DOHH2 (cell line): ENCODE measurements at regions not wholly inside any gene's neighbourhood (a gene's known extent, or its start where the extent isn't known, plus 50 kb on each side); places are given as distances from the start of the nearest gene placed in this dataset.
"Not testable (repeated sequence)": the region's sequence is repeated elsewhere in the genome, so short reads cannot be mapped to it uniquely, and the experiment has no call there.

Experiments
- H3F3A ChIP-seq: fragments of 200-600 bp; sonication (generic), shearing (Covaris generic); 2 replicates; pipeline ENCODE4 v1.6.0; 2016; ENCODE audit warnings: antibody characterized with exemption, mild to moderate bottlenecking; ENCODE audit not compliant: control insufficient read depth, insufficient read depth
- H3K27ac ChIP-seq: fragments of 200-600 bp; sonication (generic); 2 replicates; pipeline ENCODE4 v1.5.1; 2014; ENCODE audit warnings: low read depth, mild to moderate bottlenecking, low read length, moderate library complexity
- H3K27me3 ChIP-seq: fragments of 200-600 bp; sonication (generic); 2 replicates; pipeline ENCODE4 v1.6.1; 2014; ENCODE audit warnings: mild to moderate bottlenecking, low read length, mixed read lengths; ENCODE audit not compliant: control insufficient read depth
- H3K36me3 ChIP-seq: fragments of 200-600 bp; sonication (generic); 2 replicates; pipeline ENCODE4 v1.6.1; 2014; ENCODE audit warnings: mild to moderate bottlenecking, low read length, moderate library complexity, mixed read lengths; ENCODE audit not compliant: control insufficient read depth
- H3K4me1 ChIP-seq: fragments of 200-600 bp; sonication (generic); 2 replicates; pipeline ENCODE4 v1.6.1; 2014; ENCODE audit warnings: mild to moderate bottlenecking, low read length, mixed read lengths; ENCODE audit not compliant: control insufficient read depth
- H3K4me2 ChIP-seq: fragments of 200-600 bp; sonication (generic); 2 replicates; pipeline ENCODE4 v1.6.0; 2014; ENCODE audit warnings: mild to moderate bottlenecking, low read length, moderate library complexity
- H3K4me3 ChIP-seq: fragments of 200-600 bp; sonication (generic); 2 replicates; pipeline ENCODE4 v1.5.1; 2014; ENCODE audit warnings: mild to moderate bottlenecking, low read length, mixed read lengths
- H3K79me2 ChIP-seq: fragments of 200-600 bp; sonication (generic); 2 replicates; pipeline ENCODE4 v1.6.1; 2014; ENCODE audit warnings: mild to moderate bottlenecking, low read length, mixed read lengths; ENCODE audit not compliant: control insufficient read depth
- H3K9me2 ChIP-seq: fragments of 200-600 bp; sonication (generic); replicated peaks from 2 replicates; pipeline ENCODE4 v1.6.1; 2014; ENCODE audit warnings: mild to moderate bottlenecking, low read length, mixed read lengths; ENCODE audit not compliant: control insufficient read depth
- H3K9me3 ChIP-seq: fragments of 200-600 bp; sonication (generic); 2 replicates; pipeline ENCODE4 v1.6.1; 2014; ENCODE audit warnings: antibody characterized with exemption, low read length, mixed read lengths; ENCODE audit not compliant: control insufficient read depth, insufficient read depth
- H4K20me1 ChIP-seq: fragments of 200-600 bp; sonication (generic); 2 replicates; pipeline ENCODE4 v1.6.0; 2014; ENCODE audit warnings: low read depth, mild to moderate bottlenecking, antibody characterized with exemption, low read length, moderate library complexity; ENCODE audit not compliant: control insufficient read depth, insufficient read depth
- TF ChIP-seq, protein P1 (sequence below): fragments of 200-600 bp; sonication (generic); IDR thresholded peaks from one replicate; pipeline ENCODE4 v1.5.1; 2014; ENCODE audit warnings: antibody characterized with exemption, mild to moderate bottlenecking, low read depth, low read length; ENCODE audit not compliant: poor library complexity, severe bottlenecking

DNA sequence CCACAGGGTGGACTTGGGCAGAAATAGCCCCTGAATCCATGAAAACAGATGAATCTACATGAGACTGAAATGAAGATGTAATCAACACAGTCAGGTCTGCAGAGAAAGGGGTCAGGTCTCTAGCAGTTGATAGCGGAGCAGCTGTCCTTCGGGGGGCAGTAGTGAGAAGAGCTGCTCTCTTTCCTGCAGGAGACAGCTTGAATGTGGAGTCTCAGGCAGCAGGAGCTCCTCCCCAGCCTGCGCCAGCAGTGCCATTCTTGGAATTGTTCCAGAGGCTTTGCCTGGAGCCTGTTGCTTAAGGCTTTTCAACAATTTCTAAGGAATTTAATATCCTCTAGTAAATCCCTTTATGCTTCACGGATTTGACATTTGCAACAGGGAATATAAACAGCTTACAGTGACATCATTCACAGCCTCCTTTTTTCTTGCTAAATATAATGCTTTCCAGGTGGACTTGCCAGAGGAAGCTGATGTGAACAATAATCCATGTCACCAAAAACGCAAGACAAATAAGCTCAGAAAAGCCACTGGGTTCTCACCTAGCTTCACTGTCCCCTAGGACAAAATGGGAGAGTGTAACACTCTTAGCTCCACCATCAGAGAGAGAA is 1535.1 kb downstream of the RPIA start:
- not testable (repeated sequence) for H3K27me3 ChIP-seq, H3K79me2 ChIP-seq, H3K27ac ChIP-seq, H3F3A ChIP-seq, H4K20me1 ChIP-seq, H3K9me2 ChIP-seq, H3K4me2 ChIP-seq, H3K9me3 ChIP-seq, H3K36me3 ChIP-seq, H3K4me3 ChIP-seq
- peaks cover 20% of the 10 kb centered on the region for H3K4me1 ChIP-seq

DNA sequence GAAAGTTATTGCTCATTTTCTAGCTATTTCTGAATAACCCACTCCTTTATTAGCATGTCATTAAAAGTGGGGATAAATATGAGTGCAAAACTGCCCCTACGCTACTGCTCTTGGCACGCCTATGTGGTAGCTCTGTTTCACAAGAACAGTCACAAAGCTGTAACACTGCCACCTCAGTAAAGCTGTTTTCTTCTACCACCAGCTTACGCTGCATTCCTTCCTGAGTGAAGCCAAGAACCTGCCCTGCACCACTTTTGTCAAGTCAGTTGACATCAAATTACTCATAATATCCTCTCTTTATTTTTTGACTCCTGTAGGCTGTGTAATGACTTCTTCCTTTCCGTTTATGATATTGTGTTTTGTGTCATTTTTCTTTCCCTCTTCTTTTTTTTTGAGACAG is 1539.7 kb downstream of the RPIA start:
- H3K4me3 ChIP-seq, H3K9me2 ChIP-seq, H3K27ac ChIP-seq, H4K20me1 ChIP-seq, H3K4me2 ChIP-seq, H3K9me3 ChIP-seq, H3K36me3 ChIP-seq, H3K79me2 ChIP-seq, H3K27me3 ChIP-seq, H3F3A ChIP-seq: not testable (repeated sequence)
- H3K4me1 ChIP-seq: peaks cover 10% of the 10 kb centered on the region

DNA sequence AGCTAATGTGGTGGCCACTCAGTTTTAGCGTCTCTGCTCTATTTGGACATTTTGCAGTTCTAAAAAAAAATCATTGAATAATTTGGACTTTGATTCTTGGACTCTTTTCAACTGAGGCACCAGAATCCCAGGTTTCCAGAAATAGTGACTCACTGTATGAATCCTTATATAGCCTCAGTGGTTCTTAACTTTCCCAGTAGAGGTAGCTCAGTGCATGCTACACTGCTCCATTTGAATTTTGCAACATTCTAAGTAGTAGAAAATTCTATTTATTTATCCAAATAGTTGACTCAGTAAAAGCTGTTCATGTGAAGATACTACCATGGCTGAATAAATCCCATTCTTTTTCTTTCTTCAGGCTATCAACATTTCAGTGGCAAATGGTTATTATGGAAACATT is 1544.0 kb downstream of the RPIA start:
- not testable (repeated sequence) for H3K27ac ChIP-seq, H3K4me2 ChIP-seq, H3K4me3 ChIP-seq, H3K9me2 ChIP-seq, H3K79me2 ChIP-seq, H3K27me3 ChIP-seq, H3K36me3 ChIP-seq, H3K4me1 ChIP-seq, H4K20me1 ChIP-seq, H3K9me3 ChIP-seq, H3F3A ChIP-seq

DNA sequence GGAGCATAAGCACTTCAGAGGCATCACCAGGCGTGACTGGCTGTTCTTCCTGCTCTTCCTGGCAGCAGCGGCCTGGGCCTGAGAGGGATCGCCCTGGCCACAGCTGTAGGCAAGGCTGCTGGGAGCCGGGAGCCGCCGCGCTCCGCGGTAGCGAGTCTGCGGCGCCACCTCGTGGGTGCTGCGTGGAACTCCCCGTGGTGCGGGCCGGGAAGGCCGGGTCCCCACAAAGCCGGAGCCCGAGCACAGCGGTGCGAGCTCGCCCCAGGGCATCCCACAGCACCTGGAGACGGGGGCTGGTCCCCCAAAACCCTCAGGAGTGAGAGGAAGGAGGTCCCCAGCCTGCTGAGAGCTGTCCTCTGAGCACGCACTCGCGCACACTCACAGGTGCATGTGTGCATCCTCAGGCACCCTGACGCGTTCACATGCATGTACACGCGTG is 1546.5 kb downstream of the RPIA start:
- not testable (repeated sequence) for H3K79me2 ChIP-seq, H3K4me3 ChIP-seq, H4K20me1 ChIP-seq, H3K9me3 ChIP-seq, H3K4me1 ChIP-seq, H3F3A ChIP-seq, H3K4me2 ChIP-seq, H3K27me3 ChIP-seq, H3K9me2 ChIP-seq, H3K27ac ChIP-seq, H3K36me3 ChIP-seq
- TF ChIP-seq, protein P1, sequence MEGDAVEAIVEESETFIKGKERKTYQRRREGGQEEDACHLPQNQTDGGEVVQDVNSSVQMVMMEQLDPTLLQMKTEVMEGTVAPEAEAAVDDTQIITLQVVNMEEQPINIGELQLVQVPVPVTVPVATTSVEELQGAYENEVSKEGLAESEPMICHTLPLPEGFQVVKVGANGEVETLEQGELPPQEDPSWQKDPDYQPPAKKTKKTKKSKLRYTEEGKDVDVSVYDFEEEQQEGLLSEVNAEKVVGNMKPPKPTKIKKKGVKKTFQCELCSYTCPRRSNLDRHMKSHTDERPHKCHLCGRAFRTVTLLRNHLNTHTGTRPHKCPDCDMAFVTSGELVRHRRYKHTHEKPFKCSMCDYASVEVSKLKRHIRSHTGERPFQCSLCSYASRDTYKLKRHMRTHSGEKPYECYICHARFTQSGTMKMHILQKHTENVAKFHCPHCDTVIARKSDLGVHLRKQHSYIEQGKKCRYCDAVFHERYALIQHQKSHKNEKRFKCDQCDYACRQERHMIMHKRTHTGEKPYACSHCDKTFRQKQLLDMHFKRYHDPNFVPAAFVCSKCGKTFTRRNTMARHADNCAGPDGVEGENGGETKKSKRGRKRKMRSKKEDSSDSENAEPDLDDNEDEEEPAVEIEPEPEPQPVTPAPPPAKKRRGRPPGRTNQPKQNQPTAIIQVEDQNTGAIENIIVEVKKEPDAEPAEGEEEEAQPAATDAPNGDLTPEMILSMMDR: peak; percentile 30

DNA sequence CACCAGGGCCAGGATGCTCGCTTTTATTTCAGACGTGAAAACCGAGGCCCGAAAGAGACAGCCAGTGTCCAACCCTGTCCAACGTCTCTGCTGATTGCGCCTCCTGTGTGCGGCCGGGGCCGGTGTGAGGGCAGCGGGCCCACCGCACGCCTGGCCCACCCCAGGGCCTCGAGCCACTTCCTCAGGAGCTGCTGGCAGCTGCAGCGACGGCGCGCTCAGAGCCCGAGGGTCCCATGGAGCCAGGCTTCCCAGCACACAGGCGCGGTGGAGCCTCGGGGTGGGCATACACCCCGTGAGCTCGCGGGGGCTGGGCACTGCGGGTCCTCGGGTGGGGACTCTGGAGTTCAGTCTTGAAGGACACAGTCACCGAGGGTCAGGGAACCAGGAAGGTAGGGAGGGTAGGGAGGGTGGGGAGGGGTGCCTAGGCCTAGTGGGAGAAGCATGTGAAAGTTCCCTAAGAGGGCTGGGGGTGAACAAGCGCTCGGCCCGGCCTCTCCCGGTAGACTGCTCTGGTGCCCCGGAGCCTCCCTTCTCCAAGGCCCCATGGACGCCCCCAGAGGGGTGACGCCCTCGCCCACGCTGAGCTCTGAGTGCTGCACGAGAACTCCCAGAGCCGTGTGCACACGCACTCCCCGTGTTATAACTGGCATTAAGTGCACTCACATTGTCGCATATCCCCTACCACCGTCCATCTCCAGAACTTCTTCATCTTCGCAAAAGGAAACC is 1547.2 kb downstream of the RPIA start:
- not testable (repeated sequence) for H3K27me3 ChIP-seq, H3K9me3 ChIP-seq, H4K20me1 ChIP-seq, H3K36me3 ChIP-seq, H3K27ac ChIP-seq, H3K4me2 ChIP-seq, H3K79me2 ChIP-seq, H3K4me3 ChIP-seq, H3K9me2 ChIP-seq, H3F3A ChIP-seq, H3K4me1 ChIP-seq

DNA sequence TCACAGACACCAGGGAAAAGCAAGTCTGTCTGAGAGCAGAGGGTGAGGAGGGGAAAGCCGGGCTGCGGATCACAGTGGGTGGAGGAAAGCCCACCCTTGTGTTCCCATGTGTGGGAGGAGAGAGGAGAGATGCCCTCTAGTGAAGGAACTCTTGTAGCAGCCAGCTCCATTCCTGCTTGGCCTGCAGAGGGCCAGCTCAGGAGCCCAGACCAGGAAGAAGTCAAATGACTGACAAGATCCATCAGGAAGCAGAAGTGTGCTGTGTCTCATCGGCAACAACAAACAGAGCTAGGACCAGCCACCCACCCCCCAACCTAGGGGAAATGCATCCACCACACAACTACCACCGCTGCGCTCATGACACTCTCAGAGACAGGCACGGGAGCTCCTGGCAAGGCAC is 1548.3 kb downstream of the RPIA start:
- H3K36me3 ChIP-seq, H3K27me3 ChIP-seq, H3F3A ChIP-seq, H3K27ac ChIP-seq, H4K20me1 ChIP-seq, H3K4me3 ChIP-seq, H3K9me2 ChIP-seq, H3K79me2 ChIP-seq, H3K4me1 ChIP-seq, H3K9me3 ChIP-seq, H3K4me2 ChIP-seq: not testable (repeated sequence)

DNA sequence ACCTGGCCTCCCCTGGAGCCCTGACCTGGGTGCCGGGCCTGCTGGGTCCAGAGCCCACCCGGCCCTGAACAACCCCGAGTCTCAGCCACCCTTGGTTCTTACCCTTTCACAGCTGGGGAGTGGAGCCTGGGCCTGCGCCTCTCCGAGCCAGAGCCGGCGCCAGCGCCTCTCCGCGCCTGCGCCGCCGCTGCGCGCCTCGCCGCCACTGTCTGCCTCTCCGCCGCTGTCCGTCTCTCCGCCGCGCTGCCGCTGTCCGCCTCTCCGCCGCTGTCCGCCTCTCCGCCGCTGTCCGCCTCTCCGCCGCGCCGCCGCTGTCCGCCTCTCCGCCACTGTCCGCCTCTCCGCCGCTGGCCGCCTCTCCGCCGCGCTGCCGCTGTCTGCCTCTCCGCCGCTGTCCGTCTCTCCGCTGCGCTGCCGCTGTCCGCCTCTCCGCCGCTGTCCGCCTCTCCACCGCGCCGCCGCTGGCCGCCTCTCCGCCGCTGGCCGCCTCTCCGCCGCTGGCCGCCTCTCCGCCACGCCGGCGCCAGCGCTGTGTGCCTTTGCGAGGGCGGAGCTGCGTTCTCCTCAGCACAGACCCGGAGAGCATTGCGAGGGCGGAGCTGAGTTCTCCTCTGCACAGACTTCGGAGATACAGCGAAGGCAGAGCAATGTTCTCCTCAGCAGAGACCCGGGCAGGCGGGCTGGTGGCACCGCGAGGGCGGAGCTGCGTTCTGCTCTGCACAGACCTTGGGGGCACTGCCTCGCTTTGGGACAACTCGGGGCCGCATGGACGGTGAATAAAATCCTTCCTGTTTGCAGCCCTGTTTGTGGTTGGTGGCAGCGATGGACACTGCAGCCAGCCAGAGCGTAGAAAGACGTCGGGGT is 1553.7 kb downstream of the RPIA start:
- H3K9me3 ChIP-seq: not testable (repeated sequence)

More for the DNA sequence above, 1553.7 kb downstream of the RPIA start:
- not testable (repeated sequence) for H3K27ac ChIP-seq, H3K27me3 ChIP-seq, H3K79me2 ChIP-seq, H3K4me1 ChIP-seq, H3K4me2 ChIP-seq, H3K4me3 ChIP-seq, H3K9me2 ChIP-seq, H3F3A ChIP-seq, H3K36me3 ChIP-seq, H4K20me1 ChIP-seq
